ENCODE measurements at regions not wholly inside any gene's neighbourhood (a gene's known extent, or its start where the extent isn't known, plus 50 kb on each side); places are given as distances from the start of the nearest gene placed in this dataset.

DNA sequence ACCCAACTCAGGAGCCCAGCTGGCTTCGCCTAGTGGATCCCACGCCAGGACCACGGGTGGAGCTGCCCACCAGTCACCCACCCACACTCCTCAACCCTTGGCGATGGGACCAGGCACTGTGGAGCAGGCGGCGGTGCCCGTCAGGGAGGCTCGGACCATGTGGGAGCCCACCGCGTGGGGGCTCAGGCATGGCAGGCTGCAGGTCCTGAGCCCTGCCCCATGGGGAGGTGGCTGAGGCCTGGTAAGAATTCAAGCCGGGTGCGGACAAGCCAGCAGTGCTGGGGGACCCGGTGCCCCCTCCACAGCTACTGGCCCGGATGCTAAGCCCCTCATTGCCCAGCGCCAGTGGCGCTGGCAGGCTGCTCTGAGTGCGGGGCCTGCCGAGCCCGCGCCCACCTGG lies 123.1 kb upstream of the LGSN start:
- TF ChIP-seq CTCF (IDR thresholded peaks at IDR 0.05), result no peak
- intact Hi-C loops (cut with DNase I, micrococcal nuclease), result no loop called here
- no peak for DNase-seq
- no peak overlapping the region for H3K4me3 ChIP-seq
- ATAC-seq, result no peak
- no peaks in the 10 kb centered on the region for H3K36me3 ChIP-seq (ENCODE audit: low read depth)
- no peaks in the 10 kb centered on the region for H3K4me1 ChIP-seq (ENCODE audit: low read depth)
- no peaks in the 10 kb centered on the region for H3K9me3 ChIP-seq

GRCh38 chr6:63444768-63445167 lies 125.0 kb upstream of the LGSN start:
- Histone ChIP-seq H3K36me3 (ENCODE audit: low read depth) (no peaks in the 10 kb centered on the region), H3K9me3 (no peaks in the 10 kb centered on the region), H3K4me1 (ENCODE audit: low read depth) (no peaks in the 10 kb centered on the region), H3K4me3 (no peak overlapping the region)
- no peak for TF ChIP-seq CTCF (IDR thresholded peaks at IDR 0.05)
- intact Hi-C loops (cut with DNase I, micrococcal nuclease), result no loop called here
- DNase-seq (no peak), ATAC-seq (no peak)

- Histone ChIP-seq H3K36me3 (ENCODE audit: low read depth) (no peaks in the 10 kb centered on the region), H3K9me3 (no peaks in the 10 kb centered on the region), H3K4me3 (no peak overlapping the region), H3K4me1 (ENCODE audit: low read depth) (no peaks in the 10 kb centered on the region)
- no peak for DNase-seq
- no peak for ATAC-seq
- no peak for TF ChIP-seq CTCF (IDR thresholded peaks at IDR 0.05)
- intact Hi-C loops (cut with DNase I, micrococcal nuclease), result no loop called here
Observed at GRCh38 chr6:63446405-63446804, 125.9 kb upstream of the LOC128125822 start.

- Histone ChIP-seq H3K4me3 (no peak overlapping the region), H3K9me3 (no peaks in the 10 kb centered on the region), H3K36me3 (ENCODE audit: low read depth) (no peaks in the 10 kb centered on the region), H3K4me1 (ENCODE audit: low read depth) (no peaks in the 10 kb centered on the region)
- intact Hi-C loops (cut with DNase I, micrococcal nuclease), result no loop called here
- TF ChIP-seq CTCF (IDR thresholded peaks at IDR 0.05), result no peak
- no peak for ATAC-seq
- no peak for DNase-seq
Observed at GRCh38 chr6:63447134-63447533, 125.1 kb upstream of the LOC128125822 start.

GRCh38 chr6:63448229-63448628 lies 124.1 kb upstream of the LOC128125822 start:
- no peak for TF ChIP-seq CTCF (IDR thresholded peaks at IDR 0.05)
- Histone ChIP-seq H3K4me3 (no peak overlapping the region), H3K36me3 (ENCODE audit: low read depth) (no peaks in the 10 kb centered on the region), H3K4me1 (ENCODE audit: low read depth) (no peaks in the 10 kb centered on the region), H3K9me3 (no peaks in the 10 kb centered on the region)
- DNase-seq (no peak), ATAC-seq (no peak)
- intact Hi-C loops (cut with DNase I, micrococcal nuclease), result no loop called here

DNA sequence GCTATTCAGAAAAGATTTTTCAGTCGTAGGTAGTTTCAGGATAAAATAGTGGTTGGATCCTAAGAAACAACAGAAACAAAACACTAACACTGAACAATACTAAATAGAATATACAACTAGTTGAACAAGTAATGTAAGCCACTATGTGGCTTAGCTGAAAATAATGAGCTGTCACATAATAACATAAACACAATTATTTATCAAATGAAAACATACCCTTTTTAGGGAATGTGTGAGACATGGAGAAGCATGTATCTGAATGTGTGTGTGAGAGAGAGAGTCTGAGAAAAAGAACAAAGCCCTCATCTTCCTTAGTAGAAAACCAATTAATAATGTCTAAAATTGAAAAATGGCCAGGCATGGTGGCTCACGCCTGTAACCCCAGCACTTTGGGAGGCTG lies 122.6 kb upstream of the LOC128125822 start:
- no peaks in the 10 kb centered on the region for H3K36me3 ChIP-seq (ENCODE audit: low read depth)
- H3K4me3 ChIP-seq, result no peak overlapping the region
- no peak for TF ChIP-seq CTCF (IDR thresholded peaks at IDR 0.05)
- intact Hi-C loops (cut with DNase I, micrococcal nuclease), result no loop called here
- no peak for DNase-seq
- H3K4me1 ChIP-seq (ENCODE audit: low read depth), result no peaks in the 10 kb centered on the region
- no peak for ATAC-seq
- H3K9me3 ChIP-seq, result no peaks in the 10 kb centered on the region
